GM12878 (cell line): ENCODE measurements at regions not wholly inside any gene's neighbourhood (a gene's known extent, or its start where the extent isn't known, plus 50 kb on each side); places are given as distances from the start of the nearest gene placed in this dataset.

Experiments used
- ATAC-seq: fragments of 200-7000 bp; cut with Tn5 transposase; 3 replicates; pipeline ENCODE4 v1.9.1; 2020; ENCODE audit warnings: mild to moderate bottlenecking, moderate library complexity
- BruUV-seq: library from RNA; stranded (reverse); fragments of 400-500 nt; replicated peaks from 2 replicates; lab custom pipeline; 2021; lab: Mats Ljungman, UMichigan
- CTCF ChIA-PET: fragments of 300-600 bp; sonication (Branson Sonifier 250); formaldehyde crosslinking; extraction: SDS; loops from one replicate; lab custom pipeline; 2021; ENCODE audit warnings: inconsistent platforms; lab: Yijun Ruan, JAX
- POLR2A ChIA-PET: fragments of 350-600 bp; formaldehyde crosslinking; extraction: SDS; loops from one replicate; lab custom pipeline; 2021; ENCODE audit warnings: inconsistent platforms; lab: Charles Lee
- RAD21 ChIA-PET: fragments of 300-600 bp; sonication (Branson Sonifier 250); formaldehyde crosslinking; loops from one replicate; lab custom pipeline; 2023; ENCODE audit warnings: antibody characterized with exemption; ENCODE audit not compliant: unreplicated experiment; lab: Charles Lee
- SMC1A ChIA-PET: fragments of 300-600 bp; sonication (Branson Sonifier 250); formaldehyde crosslinking; loops from one replicate; lab custom pipeline; 2023; ENCODE audit not compliant: unreplicated experiment, uncharacterized antibody; lab: Charles Lee
- DNase-seq: peaks from one replicate; pipeline ENCODE4 v3.0.0-alpha.2; 2011; ENCODE audit warnings: low read depth, low spot score
- FAIRE-seq: peaks from 3 replicates; lab custom pipeline; 2011; peaks lifted over from hg19 to GRCh38; lab: Jason Lieb, UNC
- H2AFZ ChIP-seq: 2 replicates; pipeline ENCODE4 v1.6.0; 2011; ENCODE audit warnings: low read depth, low read length, control low read depth; ENCODE audit not compliant: control insufficient read depth
- H3K27ac ChIP-seq: 2 replicates; pipeline ENCODE4 v1.5.1; 2011; ENCODE audit warnings: control low read depth; ENCODE audit not compliant: control insufficient read depth, insufficient read depth
- H3K27me3 ChIP-seq, 2 experiments: replicated peaks in 1 of 2; 2 replicates each; pipeline versions ENCODE4 v1.6.0 to v1.6.1; 2011; ENCODE audit warnings: low read length in 1 of 2; ENCODE audit not compliant: control insufficient read depth in 2 of 2, insufficient read depth in 2 of 2
- H3K36me3 ChIP-seq, 2 experiments: 2 replicates each; pipeline ENCODE4 v1.5.1; 2011; ENCODE audit warnings: low read length in 1 of 2; ENCODE audit not compliant: control insufficient read depth in 2 of 2, insufficient read depth in 2 of 2
- H3K4me1 ChIP-seq: 2 replicates; pipeline ENCODE4 v1.6.1; 2011; ENCODE audit warnings: mild to moderate bottlenecking, low read length, moderate library complexity, mixed read lengths; ENCODE audit not compliant: control insufficient read depth, insufficient read depth
- H3K4me2 ChIP-seq: 2 replicates; pipeline ENCODE4 v1.6.0; 2011; ENCODE audit warnings: control low read depth; ENCODE audit not compliant: control insufficient read depth, insufficient read depth
- H3K4me3 ChIP-seq: fragments of 200-600 bp; sonication (generic); 2 replicates; pipeline ENCODE4 v1.5.1; 2016
- H3K79me2 ChIP-seq: 2 replicates; pipeline ENCODE4 v1.6.0; 2011; ENCODE audit warnings: low read length; ENCODE audit not compliant: control insufficient read depth, insufficient read depth
- H3K9ac ChIP-seq: 2 replicates; pipeline ENCODE4 v1.8.0; 2011; ENCODE audit warnings: low read length, control low read depth, mixed read lengths; ENCODE audit not compliant: control insufficient read depth, insufficient read depth
- H3K9me3 ChIP-seq: replicated peaks from 3 replicates; pipeline ENCODE4 v1.5.1; 2011; ENCODE audit warnings: mild to moderate bottlenecking, low read length; ENCODE audit not compliant: control insufficient read depth, insufficient read depth
- H4K20me1 ChIP-seq: 2 replicates; pipeline ENCODE4 v1.6.0; 2011; ENCODE audit not compliant: control insufficient read depth, insufficient read depth
- CBFB ChIP-seq: IDR thresholded peaks from 2 replicates; pipeline ENCODE4 v1.6.1; 2016; ENCODE audit warnings: antibody characterized with exemption, low read depth
- CBX3 ChIP-seq: fragments of 200-600 bp; sonication (generic); IDR thresholded peaks from 2 replicates; pipeline ENCODE4 v1.6.1; 2016; ENCODE audit warnings: low read depth, borderline replicate concordance
- CHD2 ChIP-seq: IDR thresholded peaks from 2 replicates; pipeline ENCODE4 v1.6.1; 2011; ENCODE audit warnings: low read depth, low read length, improper control_type of control experiment, borderline replicate concordance
- DPF2 ChIP-seq: fragments of 450-650 bp; IDR thresholded peaks from 2 replicates; pipeline ENCODE4 v1.6.1; 2017; ENCODE audit warnings: mild to moderate bottlenecking
- EZH2 ChIP-seq: IDR thresholded peaks from 2 replicates; pipeline ENCODE4 v1.6.1; 2012; ENCODE audit warnings: low read depth, mild to moderate bottlenecking, control low read depth, inconsistent platforms, low read length, borderline replicate concordance; ENCODE audit not compliant: control insufficient read depth
- MTA3 ChIP-seq: IDR thresholded peaks from 2 replicates; pipeline ENCODE4 v1.6.1; 2012; ENCODE audit warnings: low read length, inconsistent platforms, borderline replicate concordance
- SMAD5 ChIP-seq: IDR thresholded peaks from 2 replicates; pipeline ENCODE4 v1.6.1; 2016; ENCODE audit warnings: antibody characterized with exemption, low read depth
- YBX1 ChIP-seq: fragments of 450-650 bp; IDR thresholded peaks from 2 replicates; pipeline ENCODE4 v1.6.1; 2016; ENCODE audit warnings: antibody characterized with exemption
- ZSCAN29 ChIP-seq: fragments of 450-650 bp; IDR thresholded peaks from 2 replicates; pipeline ENCODE4 v1.6.1; 2017; ENCODE audit warnings: mild to moderate bottlenecking, moderate library complexity
- WGBS: methylation state at CpG from one replicate; pipeline ENCODE4 v1.1.6; 2016; ENCODE audit warnings: low lambda C conversion rate; ENCODE audit not compliant: insufficient replicate concordance, insufficient coverage; ENCODE audit errors: missing lambda C conversion rate; 5-methylcytosine and 5-hydroxymethylcytosine counted together
- in situ Hi-C: fragments of 300-500 bp; cut with MboI; formaldehyde crosslinking; loops from 9 replicates; pipeline ENCODE4 v1.14.3; 2018; ENCODE audit warnings: mixed read lengths
- intact Hi-C: fragments of 100-400 bp; cut with micrococcal nuclease; formaldehyde crosslinking; loops from one replicate; pipeline ENCODE4 v1.14.2; 2022; ENCODE audit not compliant: unreplicated experiment
- TF ChIP-seq, protein P1 (sequence below): fragments of 450-650 bp; IDR thresholded peaks from 2 replicates; pipeline ENCODE4 v1.6.1; 2018; ENCODE audit warnings: borderline replicate concordance, mild to moderate bottlenecking; ENCODE audit not compliant: partially characterized antibody
- TF ChIP-seq, protein P2 (sequence below): fragments of 450-650 bp; formaldehyde crosslinking; IDR thresholded peaks from 2 replicates; pipeline ENCODE4 v1.4.0; 2020; ENCODE audit warnings: mild to moderate bottlenecking, moderate library complexity
- TF ChIP-seq, protein P3 (sequence below): fragments of 450-650 bp; IDR thresholded peaks from 2 replicates; pipeline ENCODE4 v1.6.1; 2016; ENCODE audit warnings: mild to moderate bottlenecking, moderate library complexity, borderline replicate concordance
- TF ChIP-seq, protein P4 (sequence below): IDR thresholded peaks from 2 replicates; pipeline ENCODE4 v1.6.1; 2012; ENCODE audit warnings: low read depth, low read length, improper control_type of control experiment

DNA sequence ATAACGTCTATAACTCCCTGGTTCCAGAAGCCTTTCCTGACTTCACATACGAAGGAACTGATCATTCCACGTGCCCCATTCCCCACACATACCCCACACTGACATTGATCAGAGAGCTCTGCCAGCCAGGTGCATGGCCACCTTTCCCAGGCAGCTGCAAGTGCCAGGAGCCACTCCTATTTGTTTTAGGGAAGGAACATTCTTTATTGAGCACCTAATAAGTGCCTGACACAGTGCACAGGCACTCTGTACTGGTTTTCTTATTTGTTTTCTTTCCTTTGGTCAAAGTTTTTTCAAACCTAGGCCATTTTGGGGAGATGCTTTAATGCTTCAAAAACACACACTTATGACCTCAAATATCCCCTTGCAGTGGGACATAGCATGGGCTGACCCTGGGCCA, 50.0 kb downstream of the PITPNM2 start:
- H3K4me3 ChIP-seq, result no peak overlapping the region
- no peaks in the 10 kb centered on the region for H3K4me1 ChIP-seq
- DNase-seq, result no peak
- ChIA-PET RAD21 (no interaction called here), SMC1A (interaction anchor here (0.6 kb wide), 1 partner anchor 21 kb away, joined by 3 read pairs; no protein-coding TSS in a partner anchor), POLR2A (no interaction called here), CTCF (no interaction called here)
- no peaks in the 10 kb centered on the region; a peak in 1 of 4 replicates for H3K27me3 ChIP-seq
- no peak for FAIRE-seq
- ATAC-seq, result no peak
- in situ Hi-C loops, result no loop called here
- no peak overlapping the region for H3K9ac ChIP-seq
- H4K20me1 ChIP-seq, result no peaks in the 10 kb centered on the region
- H3K27ac ChIP-seq, result no peak overlapping the region
- no peak overlapping the region for H3K4me2 ChIP-seq
- H3K79me2 ChIP-seq, result no peaks in the 10 kb centered on the region
- H3K9me3 ChIP-seq, result no peaks in the 10 kb centered on the region
- intact Hi-C loops, result no loop called here
- no TSS peak for BruUV-seq
- H2AFZ ChIP-seq, result no peak overlapping the region
- H3K36me3 ChIP-seq, result no peaks in the 10 kb centered on the region
- 39% methylated on average over 3 of the region's 3 CpGs for WGBS
- TF ChIP-seq, protein P1, sequence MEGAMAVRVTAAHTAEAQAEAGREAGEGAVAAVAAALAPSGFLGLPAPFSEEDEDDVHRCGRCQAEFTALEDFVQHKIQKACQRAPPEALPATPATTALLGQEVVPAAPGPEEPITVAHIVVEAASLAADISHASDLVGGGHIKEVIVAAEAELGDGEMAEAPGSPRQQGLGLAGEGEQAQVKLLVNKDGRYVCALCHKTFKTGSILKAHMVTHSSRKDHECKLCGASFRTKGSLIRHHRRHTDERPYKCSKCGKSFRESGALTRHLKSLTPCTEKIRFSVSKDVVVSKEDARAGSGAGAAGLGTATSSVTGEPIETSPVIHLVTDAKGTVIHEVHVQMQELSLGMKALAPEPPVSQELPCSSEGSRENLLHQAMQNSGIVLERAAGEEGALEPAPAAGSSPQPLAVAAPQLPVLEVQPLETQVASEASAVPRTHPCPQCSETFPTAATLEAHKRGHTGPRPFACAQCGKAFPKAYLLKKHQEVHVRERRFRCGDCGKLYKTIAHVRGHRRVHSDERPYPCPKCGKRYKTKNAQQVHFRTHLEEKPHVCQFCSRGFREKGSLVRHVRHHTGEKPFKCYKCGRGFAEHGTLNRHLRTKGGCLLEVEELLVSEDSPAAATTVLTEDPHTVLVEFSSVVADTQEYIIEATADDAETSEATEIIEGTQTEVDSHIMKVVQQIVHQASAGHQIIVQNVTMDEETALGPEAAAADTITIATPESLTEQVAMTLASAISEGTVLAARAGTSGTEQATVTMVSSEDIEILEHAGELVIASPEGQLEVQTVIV, result no peak
- TF ChIP-seq MTA3 (no peak), CHD2 (no peak), CBX3 (no peak), YBX1 (no peak), ZSCAN29 (no peak), CBFB (no peak), SMAD5 (no peak), EZH2 (no peak), DPF2 (no peak)
- TF ChIP-seq, protein P2, sequence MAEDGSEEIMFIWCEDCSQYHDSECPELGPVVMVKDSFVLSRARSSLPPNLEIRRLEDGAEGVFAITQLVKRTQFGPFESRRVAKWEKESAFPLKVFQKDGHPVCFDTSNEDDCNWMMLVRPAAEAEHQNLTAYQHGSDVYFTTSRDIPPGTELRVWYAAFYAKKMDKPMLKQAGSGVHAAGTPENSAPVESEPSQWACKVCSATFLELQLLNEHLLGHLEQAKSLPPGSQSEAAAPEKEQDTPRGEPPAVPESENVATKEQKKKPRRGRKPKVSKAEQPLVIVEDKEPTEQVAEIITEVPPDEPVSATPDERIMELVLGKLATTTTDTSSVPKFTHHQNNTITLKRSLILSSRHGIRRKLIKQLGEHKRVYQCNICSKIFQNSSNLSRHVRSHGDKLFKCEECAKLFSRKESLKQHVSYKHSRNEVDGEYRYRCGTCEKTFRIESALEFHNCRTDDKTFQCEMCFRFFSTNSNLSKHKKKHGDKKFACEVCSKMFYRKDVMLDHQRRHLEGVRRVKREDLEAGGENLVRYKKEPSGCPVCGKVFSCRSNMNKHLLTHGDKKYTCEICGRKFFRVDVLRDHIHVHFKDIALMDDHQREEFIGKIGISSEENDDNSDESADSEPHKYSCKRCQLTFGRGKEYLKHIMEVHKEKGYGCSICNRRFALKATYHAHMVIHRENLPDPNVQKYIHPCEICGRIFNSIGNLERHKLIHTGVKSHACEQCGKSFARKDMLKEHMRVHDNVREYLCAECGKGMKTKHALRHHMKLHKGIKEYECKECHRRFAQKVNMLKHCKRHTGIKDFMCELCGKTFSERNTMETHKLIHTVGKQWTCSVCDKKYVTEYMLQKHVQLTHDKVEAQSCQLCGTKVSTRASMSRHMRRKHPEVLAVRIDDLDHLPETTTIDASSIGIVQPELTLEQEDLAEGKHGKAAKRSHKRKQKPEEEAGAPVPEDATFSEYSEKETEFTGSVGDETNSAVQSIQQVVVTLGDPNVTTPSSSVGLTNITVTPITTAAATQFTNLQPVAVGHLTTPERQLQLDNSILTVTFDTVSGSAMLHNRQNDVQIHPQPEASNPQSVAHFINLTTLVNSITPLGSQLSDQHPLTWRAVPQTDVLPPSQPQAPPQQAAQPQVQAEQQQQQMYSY (CRISPR knock-in tag), result no peak
- TF ChIP-seq, protein P3, sequence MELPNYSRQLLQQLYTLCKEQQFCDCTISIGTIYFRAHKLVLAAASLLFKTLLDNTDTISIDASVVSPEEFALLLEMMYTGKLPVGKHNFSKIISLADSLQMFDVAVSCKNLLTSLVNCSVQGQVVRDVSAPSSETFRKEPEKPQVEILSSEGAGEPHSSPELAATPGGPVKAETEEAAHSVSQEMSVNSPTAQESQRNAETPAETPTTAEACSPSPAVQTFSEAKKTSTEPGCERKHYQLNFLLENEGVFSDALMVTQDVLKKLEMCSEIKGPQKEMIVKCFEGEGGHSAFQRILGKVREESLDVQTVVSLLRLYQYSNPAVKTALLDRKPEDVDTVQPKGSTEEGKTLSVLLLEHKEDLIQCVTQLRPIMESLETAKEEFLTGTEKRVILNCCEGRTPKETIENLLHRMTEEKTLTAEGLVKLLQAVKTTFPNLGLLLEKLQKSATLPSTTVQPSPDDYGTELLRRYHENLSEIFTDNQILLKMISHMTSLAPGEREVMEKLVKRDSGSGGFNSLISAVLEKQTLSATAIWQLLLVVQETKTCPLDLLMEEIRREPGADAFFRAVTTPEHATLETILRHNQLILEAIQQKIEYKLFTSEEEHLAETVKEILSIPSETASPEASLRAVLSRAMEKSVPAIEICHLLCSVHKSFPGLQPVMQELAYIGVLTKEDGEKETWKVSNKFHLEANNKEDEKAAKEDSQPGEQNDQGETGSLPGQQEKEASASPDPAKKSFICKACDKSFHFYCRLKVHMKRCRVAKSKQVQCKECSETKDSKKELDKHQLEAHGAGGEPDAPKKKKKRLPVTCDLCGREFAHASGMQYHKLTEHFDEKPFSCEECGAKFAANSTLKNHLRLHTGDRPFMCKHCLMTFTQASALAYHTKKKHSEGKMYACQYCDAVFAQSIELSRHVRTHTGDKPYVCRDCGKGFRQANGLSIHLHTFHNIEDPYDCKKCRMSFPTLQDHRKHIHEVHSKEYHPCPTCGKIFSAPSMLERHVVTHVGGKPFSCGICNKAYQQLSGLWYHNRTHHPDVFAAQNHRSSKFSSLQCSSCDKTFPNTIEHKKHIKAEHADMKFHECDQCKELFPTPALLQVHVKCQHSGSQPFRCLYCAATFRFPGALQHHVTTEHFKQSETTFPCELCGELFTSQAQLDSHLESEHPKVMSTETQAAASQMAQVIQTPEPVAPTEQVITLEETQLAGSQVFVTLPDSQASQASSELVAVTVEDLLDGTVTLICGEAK, result no peak
- TF ChIP-seq, protein P4, sequence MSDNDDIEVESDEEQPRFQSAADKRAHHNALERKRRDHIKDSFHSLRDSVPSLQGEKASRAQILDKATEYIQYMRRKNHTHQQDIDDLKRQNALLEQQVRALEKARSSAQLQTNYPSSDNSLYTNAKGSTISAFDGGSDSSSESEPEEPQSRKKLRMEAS, result no peak
